Thymus (tissue), 11 donors: ENCODE measurements at regions not wholly inside any gene's neighbourhood (a gene's known extent, or its start where the extent isn't known, plus 50 kb on each side); places are given as distances from the start of the nearest gene placed in this dataset.
"Not testable (repeated sequence)": the region's sequence is repeated elsewhere in the genome, so short reads cannot be mapped to it uniquely, and the experiment has no call there.

Source experiments
- DNase-seq, 9 donors: peaks; one replicate each; pipeline ENCODE4 v3.0.0-alpha.2; 2013; ENCODE audit warnings: low spot score in 9 of 9, low read depth in 6 of 9, missing footprints in 1 of 9
- H3K27ac ChIP-seq, 2 donors: one replicate each; pipeline ENCODE4 v1.5.1; 2013; ENCODE audit warnings: control low read depth in 1 of 2, low read depth in 1 of 2, low read length in 1 of 2, mild to moderate bottlenecking in 1 of 2, moderate library complexity in 1 of 2
- H3K27me3 ChIP-seq, 2 donors: one replicate each; pipeline ENCODE4 v1.5.1; 2013; ENCODE audit warnings: low read length in 1 of 2; ENCODE audit not compliant: control insufficient read depth in 2 of 2, insufficient read depth in 1 of 2
- H3K36me3 ChIP-seq, 2 donors: one replicate each; pipeline ENCODE4 v1.5.1; 2013; ENCODE audit warnings: low read length in 1 of 2, mild to moderate bottlenecking in 1 of 2, moderate library complexity in 1 of 2; ENCODE audit not compliant: control insufficient read depth in 2 of 2, insufficient read depth in 2 of 2
- H3K4me1 ChIP-seq, 2 donors: one replicate each; pipeline ENCODE4 v1.5.1; 2013; ENCODE audit warnings: low read length in 2 of 2; ENCODE audit not compliant: control insufficient read depth in 2 of 2, insufficient read depth in 2 of 2
- H3K4me3 ChIP-seq, 2 donors: one replicate each; pipeline ENCODE4 v1.5.1; 2013; ENCODE audit warnings: low read length in 2 of 2, control low read depth in 1 of 2, mild to moderate bottlenecking in 1 of 2
- H3K9me3 ChIP-seq, 2 donors: one replicate each; pipeline ENCODE4 v1.5.1; 2013; ENCODE audit warnings: low read length in 1 of 2, mild to moderate bottlenecking in 1 of 2; ENCODE audit not compliant: control insufficient read depth in 2 of 2, insufficient read depth in 1 of 2
- WGBS: extraction: QIAGEN DNeasy Blood & Tissue Kit; methylation state at CpG from one replicate; pipeline ENCODE4 v1.1.7; 2013; 5-methylcytosine and 5-hydroxymethylcytosine counted together
- donor health status: healthy.

DNA sequence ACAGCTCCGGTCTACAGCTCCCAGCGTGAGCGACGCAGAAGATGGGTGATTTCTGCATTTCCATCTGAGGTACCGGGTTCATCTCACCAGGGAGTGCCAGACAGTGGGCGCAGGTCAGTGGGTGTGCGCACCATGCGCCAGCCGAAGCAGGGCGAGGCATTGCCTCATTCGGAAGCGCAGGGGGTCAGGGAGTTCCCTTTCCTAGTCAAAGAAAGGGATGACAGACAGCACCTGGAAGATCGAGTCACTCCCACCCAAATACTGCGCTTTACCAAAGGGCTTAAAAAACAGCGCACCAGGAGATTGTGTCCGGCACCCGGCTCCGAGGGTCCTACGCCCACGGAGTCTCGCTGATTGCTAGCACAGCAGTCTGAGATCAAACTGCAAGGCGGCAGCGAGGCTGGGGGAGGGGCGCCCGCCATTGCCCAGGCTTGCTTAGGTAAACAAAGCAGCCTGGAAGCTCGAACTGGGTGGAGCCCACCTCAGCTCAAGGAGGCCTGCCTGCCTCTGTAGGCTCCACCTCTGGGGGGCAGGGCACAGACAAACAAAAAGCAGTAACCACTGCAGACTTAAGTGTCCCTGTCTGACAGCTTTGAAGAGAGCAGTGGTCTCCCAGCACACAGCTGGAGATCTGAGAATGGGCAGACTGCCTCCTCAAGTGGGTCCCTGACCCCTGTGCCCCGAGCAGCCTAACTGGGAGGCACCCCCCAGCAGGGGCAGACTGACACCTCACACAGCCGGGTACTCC lies 144.5 kb downstream of the TMEM167A start:
- H3K27me3 ChIP-seq, H3K27ac ChIP-seq, H3K4me1 ChIP-seq, H3K9me3 ChIP-seq, DNase-seq, H3K4me3 ChIP-seq: not testable (repeated sequence)
- whole genome bisulfite sequencing: 93% methylated on average over 28 of the region's 28 CpGs
- peaks cover 0 to 14% of the 10 kb centered on the region in 2 donors for H3K36me3 ChIP-seq

DNA sequence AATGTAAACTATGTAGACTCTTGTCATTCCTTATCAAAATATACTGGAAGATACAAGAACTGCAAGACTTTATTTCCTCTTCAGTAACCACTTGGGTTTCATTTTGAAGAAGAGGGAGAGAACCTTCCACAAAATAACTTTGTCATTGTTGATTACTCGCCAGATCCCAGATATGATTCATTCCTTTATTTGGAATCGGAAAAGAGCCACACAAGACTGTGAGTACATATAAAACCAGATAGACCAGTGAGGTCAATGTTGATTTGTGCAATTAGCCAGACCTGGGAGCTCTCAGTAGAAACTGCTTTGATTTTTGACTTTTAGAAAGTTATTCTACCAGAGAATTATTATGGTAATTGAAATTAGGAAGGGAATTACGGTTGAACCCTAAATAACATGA lies 146.1 kb downstream of the TMEM167A start:
- Histone ChIP-seq H3K4me1 (no peaks in the 10 kb centered on the region), H3K27ac (no peak overlapping the region), H3K4me3 (no peak overlapping the region), H3K36me3 (peaks cover 0 to 20% of the 10 kb centered on the region in 2 donors), H3K27me3 (no peaks in the 10 kb centered on the region), H3K9me3 (no peaks in the 10 kb centered on the region)
- no peak for DNase-seq
- 98% methylated on average over 3 of the region's 3 CpGs for WGBS

- WGBS: 91% methylated on average over 3 of the region's 3 CpGs
- DNase-seq: no peak
- H3K4me1 ChIP-seq: no peaks in the 10 kb centered on the region
- peaks cover 16 to 18% of the 10 kb centered on the region in 2 donors for H3K36me3 ChIP-seq
- no peak overlapping the region for H3K4me3 ChIP-seq
- no peak overlapping the region for H3K27ac ChIP-seq
- no peaks in the 10 kb centered on the region for H3K9me3 ChIP-seq
- H3K27me3 ChIP-seq: no peaks in the 10 kb centered on the region
These were observed 152.2 kb downstream of the TMEM167A start for GRCh38 chr5:82925061-82925411.

DNA sequence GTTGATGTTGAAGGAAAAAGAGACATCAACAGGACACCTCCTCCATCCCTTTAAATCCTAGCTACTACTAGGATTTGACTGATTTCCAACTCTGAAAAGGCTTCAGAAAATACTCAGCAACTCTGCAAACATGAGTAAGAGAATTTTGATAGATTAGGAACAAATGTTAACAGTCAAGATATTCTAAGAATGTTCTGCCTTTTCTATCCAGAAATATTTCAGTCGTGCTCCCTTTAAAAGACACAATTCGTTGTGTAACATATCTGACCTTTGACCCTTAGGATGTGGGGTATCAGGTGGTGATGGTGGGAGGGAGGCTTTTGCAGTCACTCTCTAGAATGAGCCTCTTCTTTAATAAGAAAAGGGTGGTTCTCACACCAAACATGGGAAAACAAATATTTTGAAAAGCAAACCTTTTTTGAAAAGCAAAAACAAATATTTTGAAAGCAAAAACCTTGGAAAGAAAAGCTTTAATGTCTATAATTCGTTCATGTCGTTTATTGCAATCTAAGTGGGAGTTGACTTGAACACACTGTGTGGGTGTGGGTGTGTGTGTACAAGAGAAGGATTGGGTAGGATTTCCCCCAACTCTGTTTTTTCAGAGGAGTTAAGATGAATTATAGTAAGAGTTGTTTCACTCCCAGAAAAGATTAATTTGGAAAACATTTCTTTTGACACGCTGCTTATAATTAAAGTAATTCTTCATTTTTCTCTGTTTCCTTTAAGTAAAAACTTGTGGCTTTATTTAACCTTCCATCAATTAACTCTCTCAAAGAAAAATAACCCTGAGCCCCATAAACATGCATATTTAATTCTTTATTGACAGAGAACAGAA lies 152.8 kb downstream of the TMEM167A start:
- Histone ChIP-seq H3K4me1 (no peaks in the 10 kb centered on the region), H3K27ac (no peak overlapping the region), H3K36me3 (peaks cover 16 to 18% of the 10 kb centered on the region in 2 donors), H3K9me3 (no peaks in the 10 kb centered on the region), H3K4me3 (no peak overlapping the region), H3K27me3 (no peaks in the 10 kb centered on the region)
- DNase-seq: no peak
- WGBS: 82% methylated on average over 5 of the region's 5 CpGs

DNA sequence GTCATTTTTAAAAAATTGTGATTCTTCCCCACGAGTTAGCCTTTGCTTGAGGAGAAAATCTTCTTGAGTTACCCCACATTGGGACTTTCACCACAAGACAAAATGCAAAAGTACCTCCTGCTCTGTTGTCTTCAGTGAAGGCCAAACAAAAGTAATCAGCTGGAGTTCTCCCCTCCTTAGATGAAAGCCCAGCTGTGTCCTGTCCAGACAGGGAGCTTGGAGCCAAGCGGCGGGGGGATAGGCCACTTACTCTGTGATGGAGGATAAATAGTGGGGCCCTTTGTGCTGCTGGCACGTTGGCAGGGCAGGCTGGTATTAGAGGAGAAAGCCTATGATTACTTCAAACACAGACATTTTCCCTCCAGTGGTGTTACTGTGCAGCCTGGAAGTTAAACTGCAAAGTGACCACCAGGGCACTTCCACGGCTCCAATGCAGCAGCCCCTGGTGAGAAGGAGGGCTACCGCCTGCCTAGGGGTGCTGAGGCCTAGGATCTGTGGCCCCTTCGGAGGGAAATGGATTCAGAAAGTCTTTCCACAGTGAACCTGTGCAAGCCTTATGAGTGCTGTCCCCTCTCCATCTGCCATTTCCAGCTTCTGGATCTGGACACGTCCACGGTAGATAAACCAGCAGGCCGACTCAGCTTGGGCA lies 155.0 kb downstream of the TMEM167A start:
- 97% methylated on average over 10 of the region's 10 CpGs for WGBS
- H3K27ac ChIP-seq: no peak overlapping the region
- peaks cover 7 to 22% of the 10 kb centered on the region in 2 donors for H3K36me3 ChIP-seq
- H3K4me1 ChIP-seq: peaks cover 3% of the 10 kb centered on the region in 2 donors
- H3K27me3 ChIP-seq: no peaks in the 10 kb centered on the region
- H3K9me3 ChIP-seq: no peaks in the 10 kb centered on the region
- H3K4me3 ChIP-seq: no peak overlapping the region
- no peak for DNase-seq

DNA sequence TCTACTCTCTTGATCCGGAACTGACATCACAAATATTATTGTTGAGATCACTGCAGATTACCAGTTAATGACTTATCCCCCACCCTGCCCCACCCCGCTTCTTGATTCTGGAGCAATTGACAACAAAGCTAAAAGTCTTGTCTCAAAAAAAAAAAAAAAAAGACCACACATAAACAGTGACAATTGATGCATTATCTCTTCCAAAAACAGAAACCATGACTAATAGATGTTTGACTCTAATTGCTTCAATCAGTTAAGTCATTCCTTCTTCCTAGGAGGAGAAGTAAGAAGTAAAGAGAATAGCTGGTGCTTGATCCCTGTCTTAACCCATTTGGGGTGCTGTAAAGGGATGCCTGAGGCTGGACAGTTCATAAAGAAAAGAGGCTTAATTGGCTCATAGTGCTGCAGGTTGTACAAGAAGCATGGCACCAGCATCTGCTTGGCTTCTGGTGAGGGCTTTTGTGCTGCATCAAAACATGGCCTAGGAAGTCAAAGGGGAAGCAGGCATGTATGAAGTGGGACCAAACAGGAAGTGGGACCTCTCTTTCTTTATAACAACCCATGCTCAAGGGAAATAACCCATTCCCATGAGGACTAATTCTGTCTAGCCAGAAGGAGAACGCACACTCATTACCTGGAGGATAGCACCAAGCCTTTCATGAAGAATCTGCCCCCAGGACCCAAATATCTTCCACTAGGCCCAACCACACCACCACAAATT lies 158.7 kb downstream of the TMEM167A start:
- peaks cover 10 to 19% of the 10 kb centered on the region in 2 donors for H3K36me3 ChIP-seq
- DNase-seq: no peak
- WGBS: 97% methylated on average over 3 of the region's 3 CpGs

DNA sequence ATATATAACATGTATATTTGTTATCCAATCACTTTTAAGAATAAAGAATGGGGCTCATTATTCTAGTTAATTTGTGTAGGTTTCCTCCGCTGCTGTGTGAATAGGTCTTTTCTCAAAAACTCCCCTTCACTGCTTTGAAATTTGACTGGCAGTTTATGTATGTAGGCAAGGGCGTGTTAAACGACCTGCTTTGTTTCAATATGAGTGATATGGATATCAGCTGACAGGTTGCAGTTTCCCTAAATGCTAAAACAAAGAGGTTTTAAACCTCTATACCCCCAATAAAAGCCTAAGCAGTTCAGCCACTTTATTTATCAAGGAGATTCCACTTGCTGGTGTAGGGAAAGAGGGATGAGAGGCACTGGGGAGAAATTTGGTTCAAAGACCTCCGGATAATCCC lies 159.6 kb downstream of the TMEM167A start:
- DNase-seq: no peak
- Histone ChIP-seq H3K9me3 (peaks cover 2 to 17% of the 10 kb centered on the region in 2 donors), H3K27me3 (no peaks in the 10 kb centered on the region), H3K36me3 (peaks cover 10 to 17% of the 10 kb centered on the region in 2 donors), H3K4me3 (no peak overlapping the region), H3K4me1 (peaks cover 7 to 8% of the 10 kb centered on the region in 2 donors), H3K27ac (no peak overlapping the region)
- WGBS: 96% methylated on average over 4 of the region's 4 CpGs

More for the DNA sequence above, 158.7 kb downstream of the TMEM167A start:
- H3K27ac ChIP-seq: no peak overlapping the region
- H3K9me3 ChIP-seq: peaks cover 2 to 17% of the 10 kb centered on the region in 2 donors
- no peak overlapping the region for H3K4me3 ChIP-seq
- no peaks in the 10 kb centered on the region for H3K27me3 ChIP-seq
- peaks cover 3% of the 10 kb centered on the region in 2 donors for H3K4me1 ChIP-seq

GRCh38 chr5:82913971-82914370 lies 163.2 kb downstream of the TMEM167A start:
- no peak overlapping the region for H3K27ac ChIP-seq
- no peaks in the 10 kb centered on the region for H3K27me3 ChIP-seq
- H3K4me3 ChIP-seq: no peak overlapping the region
- H3K4me1 ChIP-seq: peaks cover 25 to 38% of the 10 kb centered on the region in 2 donors
- DNase-seq: no peak
- H3K9me3 ChIP-seq: peaks cover 2 to 17% of the 10 kb centered on the region in 2 donors
- H3K36me3 ChIP-seq: peaks cover 8 to 10% of the 10 kb centered on the region in 2 donors
